Activated naive CD4-positive, alpha-beta T cell treated with anti-CD3 and anti-CD28 coated beads for 36 hours (primary cell): ENCODE measurements at regions not wholly inside any gene's neighbourhood (a gene's known extent, or its start where the extent isn't known, plus 50 kb on each side); places are given as distances from the start of the nearest gene placed in this dataset.

Source experiments
- CTCF ChIA-PET: fragments of 350-600 bp; sonication (Branson Sonifier 250); formaldehyde crosslinking; loops from one replicate; lab custom pipeline; 2021; ENCODE audit warnings: antibody characterized with exemption; lab: Charles Lee
- DNase-seq: peaks from one replicate; pipeline ENCODE4 v3.0.0-alpha.2; 2020
- H3K27ac Mint-ChIP-seq: one replicate; pipeline ENCODE4 v1.8.0; 2021; ENCODE audit warnings: mild to moderate bottlenecking, mixed read lengths
- H3K27me3 Mint-ChIP-seq: one replicate; pipeline ENCODE4 v1.8.0; 2021; ENCODE audit warnings: low read depth, mixed read lengths
- H3K36me3 Mint-ChIP-seq: one replicate; pipeline ENCODE4 v1.8.0; 2021; ENCODE audit warnings: low read depth, mixed read lengths
- H3K4me1 Mint-ChIP-seq: one replicate; pipeline ENCODE4 v1.8.0; 2021; ENCODE audit warnings: low read depth, mixed read lengths
- H3K4me3 Mint-ChIP-seq: one replicate; pipeline ENCODE4 v1.8.0; 2021; ENCODE audit warnings: mild to moderate bottlenecking, moderate library complexity, mixed read lengths
- H3K9me3 Mint-ChIP-seq: one replicate; pipeline ENCODE4 v1.8.0; 2021; ENCODE audit warnings: mixed read lengths
- intact Hi-C: fragments of 100-400 bp; cut with micrococcal nuclease; formaldehyde crosslinking; loops from one replicate; pipeline ENCODE4 v1.15.1; 2023

DNA sequence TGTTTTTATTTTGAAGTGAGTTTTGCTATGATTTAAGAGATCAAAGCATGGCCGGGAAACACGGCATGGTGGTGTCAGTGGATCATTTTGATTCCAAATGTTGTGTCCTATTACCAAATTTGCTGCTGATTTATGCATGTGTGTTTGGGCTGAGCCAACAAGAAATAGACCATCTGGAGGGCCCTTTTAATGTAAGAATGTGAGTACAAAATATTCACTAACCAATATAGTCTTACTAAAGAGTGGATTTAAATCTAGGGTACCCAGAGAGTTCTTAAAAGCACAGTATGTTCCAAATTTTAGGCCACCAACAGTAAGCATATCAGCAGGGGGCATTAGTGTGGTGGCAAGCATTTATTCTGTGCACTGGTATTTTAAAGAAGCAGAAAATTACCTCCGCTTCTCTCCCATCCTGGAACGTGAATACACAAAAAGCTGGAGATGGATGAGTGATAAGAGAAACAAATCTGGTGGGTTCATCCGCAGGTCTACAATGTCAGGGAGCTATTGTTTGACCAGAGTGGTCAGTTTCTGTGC lies 444.4 kb upstream of the IGFBP7 start:
- DNase-seq: no peak
- Mint-ChIP-seq H3K9me3 (peaks cover 3% of the 10 kb centered on the region), H3K4me3 (no peak overlapping the region), H3K27ac (no peak overlapping the region), H3K27me3 (no peaks in the 10 kb centered on the region), H3K4me1 (no peaks in the 10 kb centered on the region), H3K36me3 (no peaks in the 10 kb centered on the region)
- intact Hi-C loops: no loop called here
- CTCF ChIA-PET: no interaction called here

DNA sequence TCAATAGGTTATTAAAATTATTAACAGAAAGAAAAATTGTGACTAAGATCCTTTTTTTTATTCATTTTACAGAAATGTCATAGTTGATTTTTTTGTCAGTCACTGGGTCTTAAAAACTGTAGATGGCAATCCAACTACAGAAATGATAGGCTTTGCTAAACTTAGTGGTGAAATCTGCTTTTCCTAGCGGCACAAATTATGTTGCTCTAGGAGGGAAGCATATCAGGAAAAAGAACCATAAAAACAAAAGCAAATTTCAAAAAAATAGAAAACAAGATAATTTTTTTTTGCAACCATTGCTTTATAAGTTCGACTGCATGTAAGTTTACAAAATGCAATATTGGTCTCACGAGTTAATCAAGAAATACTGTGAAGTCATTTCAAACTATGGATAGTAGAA lies 443.5 kb upstream of the IGFBP7 start:
- CTCF ChIA-PET: no interaction called here
- no peaks in the 10 kb centered on the region for H3K36me3 Mint-ChIP-seq
- H3K27ac Mint-ChIP-seq: no peak overlapping the region
- no peak for DNase-seq
- H3K4me1 Mint-ChIP-seq: no peaks in the 10 kb centered on the region
- no peaks in the 10 kb centered on the region for H3K27me3 Mint-ChIP-seq
- peaks cover 2% of the 10 kb centered on the region for H3K9me3 Mint-ChIP-seq
- intact Hi-C loops: no loop called here
- no peak overlapping the region for H3K4me3 Mint-ChIP-seq

DNA sequence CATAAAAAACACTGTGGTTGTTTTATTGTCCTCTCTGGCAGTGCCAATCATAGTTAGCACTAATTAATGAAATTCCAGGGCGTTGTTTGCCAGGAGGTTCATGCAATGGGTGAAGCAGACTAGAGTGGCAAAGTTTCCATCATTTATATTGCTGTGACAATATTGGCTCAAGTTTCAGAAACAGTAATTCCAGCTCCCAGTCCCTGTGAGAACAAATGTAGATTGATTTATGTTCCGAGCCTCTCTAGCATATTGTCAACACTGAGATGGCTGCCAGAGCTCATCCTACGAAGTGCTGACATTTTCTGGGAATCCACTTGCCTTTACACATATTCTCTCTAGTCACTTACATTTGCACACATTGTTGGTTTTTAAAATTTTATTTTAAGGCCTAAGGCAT lies 440.0 kb upstream of the IGFBP7 start:
- H3K4me3 Mint-ChIP-seq: no peak overlapping the region

DNA sequence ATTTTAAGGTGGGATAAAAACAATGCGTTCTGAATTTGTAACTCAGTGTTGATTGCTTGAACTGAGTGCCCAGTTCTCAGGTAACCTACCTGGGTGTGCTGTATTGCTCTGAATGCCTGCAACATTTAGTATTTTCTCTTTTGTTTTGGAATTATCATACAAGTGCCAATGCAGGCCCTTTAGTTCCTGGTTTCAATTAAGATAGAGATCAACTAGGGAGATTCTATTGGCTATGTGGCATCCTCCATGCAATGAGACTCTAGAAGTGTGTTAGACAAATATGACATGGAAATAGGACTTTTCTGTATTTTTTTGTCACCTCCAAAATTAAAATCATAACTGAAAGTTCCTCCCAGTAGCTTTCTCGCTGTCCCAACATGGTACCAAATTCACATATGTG lies 438.7 kb upstream of the IGFBP7 start:
- Mint-ChIP-seq H3K36me3 (no peaks in the 10 kb centered on the region), H3K4me1 (no peaks in the 10 kb centered on the region), H3K4me3 (no peak overlapping the region), H3K27ac (no peak overlapping the region), H3K27me3 (no peaks in the 10 kb centered on the region), H3K9me3 (no peaks in the 10 kb centered on the region)
- CTCF ChIA-PET: no interaction called here
- intact Hi-C loops: no loop called here
- DNase-seq: no peak

More for the DNA sequence above, 440.0 kb upstream of the IGFBP7 start:
- Mint-ChIP-seq H3K27me3 (no peaks in the 10 kb centered on the region), H3K9me3 (no peaks in the 10 kb centered on the region), H3K36me3 (no peaks in the 10 kb centered on the region), H3K27ac (no peak overlapping the region), H3K4me1 (no peaks in the 10 kb centered on the region)
- CTCF ChIA-PET: no interaction called here
- DNase-seq: no peak
- intact Hi-C loops: no loop called here

DNA sequence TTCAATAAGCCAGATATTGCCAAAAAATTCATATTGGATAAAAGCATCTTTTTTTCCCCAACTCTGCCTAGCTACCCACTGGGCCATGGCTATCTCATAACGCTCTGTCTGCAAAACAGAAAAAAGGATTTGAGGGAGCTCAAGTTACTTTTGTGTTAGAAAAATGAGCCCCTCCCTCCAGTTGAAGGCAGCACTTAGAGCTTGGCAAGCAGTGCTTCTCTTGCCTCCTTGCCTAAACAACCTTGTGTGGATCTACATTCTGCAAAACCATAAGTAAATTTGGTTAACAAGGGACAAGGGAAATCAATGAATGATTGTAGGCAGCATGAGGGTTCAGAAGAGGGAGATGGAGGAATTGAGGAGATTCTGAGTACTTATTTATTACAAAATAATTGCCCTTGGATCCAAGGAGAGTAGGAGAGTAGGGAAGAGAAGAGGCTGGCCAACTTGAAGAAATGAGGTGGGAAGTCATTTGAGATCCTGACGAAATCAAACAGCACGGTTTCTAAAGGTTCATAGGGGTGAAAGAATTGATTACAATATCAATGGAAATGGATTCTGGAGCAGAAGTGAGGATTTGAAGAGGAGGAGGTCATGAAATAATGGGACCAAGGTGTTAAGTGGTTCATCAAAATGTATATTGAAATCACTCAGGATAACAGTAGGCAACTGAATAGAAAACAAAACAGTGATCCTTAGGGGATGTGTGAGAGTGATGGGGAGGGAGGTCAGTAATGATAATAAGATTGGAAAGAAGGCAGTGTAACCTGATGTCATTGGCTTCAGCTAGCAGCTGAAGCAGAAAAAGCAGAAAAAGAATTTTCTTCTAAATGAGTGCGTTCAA lies 434.8 kb upstream of the IGFBP7 start:
- H3K27me3 Mint-ChIP-seq: no peaks in the 10 kb centered on the region
- intact Hi-C loops: no loop called here
- CTCF ChIA-PET: no interaction called here
- H3K27ac Mint-ChIP-seq: no peak overlapping the region
- no peaks in the 10 kb centered on the region for H3K9me3 Mint-ChIP-seq
- no peak overlapping the region for H3K4me3 Mint-ChIP-seq
- no peaks in the 10 kb centered on the region for H3K36me3 Mint-ChIP-seq
- DNase-seq: no peak
- no peaks in the 10 kb centered on the region for H3K4me1 Mint-ChIP-seq

DNA sequence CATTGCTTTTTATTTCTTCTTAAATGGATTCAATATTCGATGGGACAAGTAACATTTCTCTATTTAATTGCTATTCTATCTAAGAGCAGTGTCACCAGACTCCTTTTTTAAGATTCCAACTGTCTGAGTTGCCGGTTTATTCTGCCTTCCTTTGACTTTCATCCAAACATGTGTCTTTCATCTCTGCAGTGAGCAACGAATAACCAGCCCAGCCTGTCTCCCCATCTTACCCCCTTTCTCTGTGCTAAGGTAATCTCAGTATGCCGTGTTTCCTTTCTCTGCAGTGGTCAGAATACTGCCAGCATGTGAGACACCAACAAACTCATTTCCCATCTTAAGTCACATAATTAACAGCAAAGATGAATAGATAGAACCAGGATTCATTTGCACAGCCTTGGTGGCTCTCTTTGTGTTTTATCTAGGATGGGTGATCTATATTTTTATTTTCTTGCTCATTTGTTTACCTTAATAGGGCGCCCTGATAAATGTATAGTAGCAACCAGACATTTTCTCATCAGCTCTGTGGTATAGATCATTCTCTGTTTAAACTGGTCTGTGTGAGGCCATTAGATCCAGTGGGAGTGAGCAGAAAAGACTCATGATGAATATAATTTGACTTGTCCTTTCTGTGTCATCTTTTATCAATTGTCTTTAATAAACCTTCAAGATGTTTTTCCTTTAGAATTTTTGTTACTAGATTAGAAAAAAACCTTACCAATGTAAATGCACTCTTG lies 394.8 kb upstream of the IGFBP7 start:
- H3K9me3 Mint-ChIP-seq: peaks cover 1% of the 10 kb centered on the region
- no peak overlapping the region for H3K4me3 Mint-ChIP-seq
- no peaks in the 10 kb centered on the region for H3K36me3 Mint-ChIP-seq
- intact Hi-C loops: no loop called here
- H3K27me3 Mint-ChIP-seq: no peaks in the 10 kb centered on the region
- H3K27ac Mint-ChIP-seq: no peak overlapping the region
- no peak for DNase-seq
- CTCF ChIA-PET: interaction anchor here (1.5 kb wide), 1 partner anchor 341 kb away, joined by 3 read pairs; no protein-coding TSS in a partner anchor
- H3K4me1 Mint-ChIP-seq: no peaks in the 10 kb centered on the region

DNA sequence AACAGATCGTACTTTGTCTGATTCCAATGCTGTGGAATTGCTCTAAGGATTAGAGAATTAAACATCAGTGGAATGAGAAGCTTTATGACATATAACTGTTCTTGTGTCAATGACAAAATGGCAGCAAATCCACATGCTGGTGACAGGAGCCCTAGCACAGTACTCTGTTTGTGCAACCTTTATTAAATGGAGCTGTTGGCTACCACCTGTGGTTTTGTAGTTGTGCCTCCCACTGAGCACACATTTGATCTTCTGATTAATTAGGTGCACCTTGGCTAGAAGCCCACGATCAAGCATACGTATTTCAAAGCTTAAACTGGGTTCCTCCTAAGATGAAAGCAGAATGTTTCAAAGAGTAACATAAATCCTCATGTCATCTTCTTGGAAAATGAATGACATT lies 394.0 kb upstream of the IGFBP7 start:
- H3K9me3 Mint-ChIP-seq: peaks cover 1% of the 10 kb centered on the region
- H3K36me3 Mint-ChIP-seq: no peaks in the 10 kb centered on the region
- DNase-seq: no peak
- no peak overlapping the region for H3K4me3 Mint-ChIP-seq
- H3K27me3 Mint-ChIP-seq: no peaks in the 10 kb centered on the region
- H3K4me1 Mint-ChIP-seq: no peaks in the 10 kb centered on the region
- intact Hi-C loops: no loop called here
- H3K27ac Mint-ChIP-seq: no peak overlapping the region
- CTCF ChIA-PET: no interaction called here

DNA sequence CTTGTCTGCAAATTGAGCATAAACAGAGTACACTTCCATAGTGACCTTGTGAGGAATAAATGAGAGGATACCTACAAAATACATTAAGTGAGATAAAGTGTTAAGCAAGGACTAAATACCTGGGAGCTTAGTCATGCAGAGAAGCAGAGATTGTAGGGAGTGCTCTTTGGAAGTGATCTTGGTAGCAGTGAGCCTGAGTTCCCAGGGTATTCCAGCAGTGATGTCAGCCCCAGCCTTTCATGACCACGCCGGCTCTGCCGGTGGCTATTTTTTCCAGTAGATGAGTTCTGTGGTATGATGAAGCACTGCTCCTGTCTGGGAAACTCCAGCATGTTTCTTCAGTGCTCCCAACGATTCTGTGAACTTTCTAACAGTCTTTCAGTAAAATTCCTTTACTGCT lies 391.5 kb upstream of the IGFBP7 start:
- Mint-ChIP-seq H3K27ac (no peak overlapping the region), H3K9me3 (peaks cover 1% of the 10 kb centered on the region), H3K27me3 (no peaks in the 10 kb centered on the region), H3K36me3 (no peaks in the 10 kb centered on the region), H3K4me3 (no peak overlapping the region), H3K4me1 (no peaks in the 10 kb centered on the region)
- intact Hi-C loops: no loop called here
- no peak for DNase-seq
- CTCF ChIA-PET: no interaction called here

DNA sequence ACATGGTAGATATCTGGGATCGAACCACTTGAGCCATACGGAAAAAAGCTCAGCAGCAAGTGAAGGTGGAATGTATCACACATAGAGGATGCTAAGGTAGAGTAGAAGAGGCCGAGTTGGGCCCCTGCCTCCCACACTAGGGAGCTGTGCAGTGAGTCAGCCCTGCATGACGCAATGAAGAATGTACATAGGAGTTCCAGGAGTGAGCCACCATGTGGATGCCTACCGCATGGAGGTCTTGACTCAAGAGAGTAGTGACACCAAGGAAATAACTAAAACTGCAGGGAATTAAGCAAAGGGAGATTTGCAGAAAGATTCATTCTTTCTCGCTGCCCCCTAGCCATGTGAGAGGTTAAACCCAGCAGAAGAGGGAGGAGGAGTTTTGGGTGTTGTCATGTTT lies 389.6 kb upstream of the IGFBP7 start:
- CTCF ChIA-PET: no interaction called here
- no peak for DNase-seq
- Mint-ChIP-seq H3K27ac (no peak overlapping the region), H3K27me3 (no peaks in the 10 kb centered on the region), H3K36me3 (no peaks in the 10 kb centered on the region), H3K4me1 (no peaks in the 10 kb centered on the region), H3K4me3 (no peak overlapping the region), H3K9me3 (peaks cover 1% of the 10 kb centered on the region)
- intact Hi-C loops: no loop called here

DNA sequence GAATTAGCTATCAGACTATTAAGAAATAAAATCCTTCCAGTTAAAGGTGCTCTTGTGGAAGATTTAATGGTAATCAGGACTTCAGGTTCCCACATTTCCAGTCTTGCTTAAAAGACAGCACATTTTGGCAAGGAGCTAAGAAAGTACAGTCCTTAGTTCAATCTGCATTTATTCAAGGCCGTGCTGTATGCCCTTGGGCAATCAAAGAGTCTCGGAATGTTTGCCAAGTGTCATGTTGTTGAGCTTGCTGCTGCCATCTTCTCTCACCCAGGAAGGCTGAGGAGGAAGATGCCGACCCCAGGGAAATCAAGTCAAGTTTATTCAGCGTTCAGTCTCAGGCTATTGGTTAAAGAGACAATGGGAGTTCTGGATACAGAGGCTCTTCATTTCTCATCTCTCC lies 388.1 kb upstream of the IGFBP7 start:
- CTCF ChIA-PET: no interaction called here
- intact Hi-C loops: no loop called here
- H3K36me3 Mint-ChIP-seq: no peaks in the 10 kb centered on the region

DNA sequence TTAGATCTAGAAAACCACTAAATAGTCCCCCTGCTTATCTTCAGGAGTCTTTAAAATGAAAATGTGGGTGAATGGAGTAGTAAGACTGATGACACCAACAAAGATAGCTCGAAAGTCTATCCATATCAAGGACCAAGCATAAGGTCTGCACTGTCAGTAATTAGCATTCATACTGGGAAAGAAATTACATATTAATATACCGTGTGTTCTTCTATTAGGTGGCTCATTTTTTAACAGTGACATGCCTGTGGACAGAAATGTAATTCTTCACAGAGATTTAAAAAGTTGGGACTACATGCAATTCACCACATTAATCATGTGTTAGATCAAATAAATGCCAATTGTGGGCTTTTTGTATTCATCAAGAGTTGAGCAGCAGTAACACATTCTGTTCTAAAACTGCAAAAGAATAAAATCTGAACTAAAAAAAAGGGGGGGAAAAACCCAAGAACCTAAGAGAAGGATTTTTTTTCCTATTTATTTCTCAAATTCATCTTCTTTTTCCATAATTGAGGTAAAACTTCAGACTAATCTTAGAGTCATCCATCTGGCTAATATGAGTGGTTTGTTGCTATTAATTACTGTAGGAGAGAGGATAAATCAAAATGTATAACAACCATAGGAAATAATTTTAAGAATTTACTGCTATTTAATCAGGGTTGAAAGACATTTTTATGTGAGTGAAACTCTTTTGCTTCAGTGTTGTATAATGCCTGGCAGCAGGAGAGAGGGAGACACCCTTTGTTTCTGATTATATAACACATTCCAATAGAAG lies 386.7 kb upstream of the IGFBP7 start:
- peaks cover 5% of the 10 kb centered on the region for H3K9me3 Mint-ChIP-seq
- no peak for DNase-seq
- intact Hi-C loops: no loop called here
- no peaks in the 10 kb centered on the region for H3K36me3 Mint-ChIP-seq
- H3K27ac Mint-ChIP-seq: no peak overlapping the region
- no peaks in the 10 kb centered on the region for H3K4me1 Mint-ChIP-seq
- H3K27me3 Mint-ChIP-seq: no peaks in the 10 kb centered on the region
- no peak overlapping the region for H3K4me3 Mint-ChIP-seq
- CTCF ChIA-PET: interaction anchor here (0.6 kb wide), 1 partner anchor 996 kb away, joined by 5 read pairs; no protein-coding TSS in a partner anchor

More for the DNA sequence above, 388.1 kb upstream of the IGFBP7 start:
- Mint-ChIP-seq H3K9me3 (peaks cover 1% of the 10 kb centered on the region), H3K4me1 (no peaks in the 10 kb centered on the region), H3K4me3 (no peak overlapping the region), H3K27ac (no peak overlapping the region), H3K27me3 (no peaks in the 10 kb centered on the region)
- no peak for DNase-seq

DNA sequence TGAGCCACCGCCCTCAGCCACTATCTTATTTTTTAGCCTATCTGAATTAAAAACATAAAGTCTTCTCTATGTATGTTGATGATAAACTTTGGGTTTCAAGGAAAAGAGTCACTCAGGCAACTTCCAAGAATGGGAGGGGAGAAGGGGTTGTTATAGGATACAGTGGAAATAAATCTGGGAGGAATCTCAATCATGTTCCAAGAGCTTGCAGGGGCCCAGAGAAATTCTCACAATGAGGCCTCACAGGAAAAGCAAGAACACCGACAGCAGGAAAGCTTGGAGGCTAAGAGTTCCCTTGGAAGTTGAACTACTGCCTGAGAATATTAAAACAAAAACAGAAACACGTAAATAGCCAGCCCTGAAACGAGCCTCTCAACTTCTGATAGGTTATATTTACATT lies 384.6 kb upstream of the IGFBP7 start:
- Mint-ChIP-seq H3K36me3 (no peaks in the 10 kb centered on the region), H3K4me1 (no peaks in the 10 kb centered on the region), H3K27ac (no peak overlapping the region), H3K4me3 (no peak overlapping the region), H3K9me3 (peaks cover 7% of the 10 kb centered on the region), H3K27me3 (peaks cover 1% of the 10 kb centered on the region)
- DNase-seq: no peak
- CTCF ChIA-PET: no interaction called here
- intact Hi-C loops: no loop called here
